Renal pelvis (tissue), 1 donor: ENCODE measurements at regions not wholly inside any gene's neighbourhood (a gene's known extent, or its start where the extent isn't known, plus 50 kb on each side); places are given as distances from the start of the nearest gene placed in this dataset.
"Not testable (repeated sequence)": the region's sequence is repeated elsewhere in the genome, so short reads cannot be mapped to it uniquely, and the experiment has no call there.

Experiments used
- DNase-seq: peaks from one replicate; pipeline ENCODE4 v3.0.0-alpha.2; 2013

DNA sequence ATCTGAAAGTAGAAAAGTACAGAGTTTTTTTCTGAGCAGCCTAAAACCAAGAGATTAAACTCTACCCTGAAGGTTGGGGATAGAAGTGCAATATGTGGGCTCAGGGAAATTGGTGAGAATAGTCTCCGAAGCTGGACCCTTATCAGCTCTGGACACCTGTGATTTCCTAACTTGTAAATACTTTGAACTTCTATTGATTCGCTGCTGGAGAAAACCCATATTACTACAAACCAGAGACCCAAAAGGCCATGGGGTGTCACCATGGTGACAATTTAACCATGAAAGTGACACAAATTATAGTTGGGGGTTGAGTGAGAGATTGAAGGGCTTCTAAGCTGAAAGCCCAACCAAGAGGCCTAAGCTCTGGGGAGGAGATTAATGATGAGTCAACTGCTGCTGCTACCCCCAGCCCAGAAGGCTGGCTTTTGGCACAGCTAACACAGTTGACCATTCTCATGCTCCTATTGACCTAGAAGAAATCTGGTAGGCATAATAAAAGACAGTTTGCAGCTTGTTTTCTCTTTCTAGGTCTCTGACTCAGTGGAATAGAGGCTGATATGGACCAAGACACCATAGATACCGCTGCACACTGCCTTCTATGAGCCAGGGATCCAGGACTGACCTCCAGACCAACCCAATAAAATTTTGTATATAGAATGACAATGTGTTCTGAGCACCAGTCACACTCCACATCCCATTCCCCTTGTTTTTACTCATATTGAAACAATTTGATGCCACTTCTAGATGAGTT lies 131.9 kb upstream of the FNDC3A start:
- no peak for DNase-seq

GRCh38 chr13:48844676-48845075 lies 131.0 kb upstream of the FNDC3A start:
- DNase-seq = no peak

- DNase-seq = no peak
These were observed 126.2 kb upstream of the FNDC3A start for GRCh38 chr13:48849515-48849914.

DNA sequence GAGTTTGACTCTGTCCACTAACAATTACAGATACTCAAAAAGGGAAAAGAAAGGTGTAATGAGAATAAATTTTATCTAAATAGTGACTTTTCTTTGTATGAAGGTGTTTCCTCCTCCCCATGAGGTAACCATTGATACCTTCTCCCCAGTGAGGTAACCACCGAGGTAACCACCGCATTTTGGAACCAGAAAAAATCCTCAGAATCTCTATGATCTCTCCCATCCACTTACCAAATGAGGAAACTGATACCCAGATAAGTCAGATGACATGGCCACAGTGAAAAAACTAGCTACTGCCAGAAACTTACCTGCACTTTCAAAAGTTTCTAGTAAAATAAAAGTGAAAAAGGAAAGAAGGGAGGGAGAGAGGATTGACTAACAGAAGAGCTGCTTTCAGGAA lies 124.0 kb upstream of the FNDC3A start:
- DNase-seq = no peak

DNA sequence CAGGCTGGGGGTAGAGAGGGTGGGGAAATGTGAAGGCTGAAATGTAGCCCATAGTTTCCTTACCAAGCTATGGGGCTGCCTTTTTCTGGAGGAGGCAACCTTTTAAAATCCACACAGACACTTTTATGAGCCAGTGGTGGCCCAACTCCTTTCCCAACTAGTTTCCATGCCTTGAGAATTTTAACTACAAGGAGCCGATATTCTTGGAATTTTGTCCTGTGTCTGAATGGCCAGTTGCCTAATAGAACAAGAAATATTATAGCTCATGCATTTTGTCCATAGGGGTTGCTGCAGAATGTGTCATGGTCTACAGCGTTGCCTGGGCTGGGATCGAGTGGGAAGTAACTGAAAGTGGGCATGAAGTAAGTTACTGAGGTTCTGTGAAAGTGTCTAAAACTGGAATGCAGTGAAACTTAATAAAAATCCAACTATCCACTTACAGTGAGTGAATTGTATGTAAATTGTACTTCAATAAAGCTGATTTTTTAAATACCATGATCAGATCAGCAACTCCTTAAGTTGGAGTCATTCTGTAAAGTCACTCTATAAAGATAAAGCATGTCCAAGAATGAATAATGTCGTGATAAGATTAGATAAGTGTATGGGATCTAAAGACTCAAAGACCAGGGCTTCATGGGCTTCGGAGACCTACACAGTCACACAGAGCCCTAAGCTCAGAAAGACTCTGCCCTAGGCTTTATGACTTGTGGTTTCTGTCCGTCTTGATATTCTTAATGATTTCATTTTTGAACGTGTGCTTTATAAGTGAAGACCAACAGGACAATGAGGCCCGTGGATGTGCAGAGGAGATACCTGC lies 122.6 kb upstream of the FNDC3A start:
- DNase-seq = no peak

GRCh38 chr13:48853728-48854102 lies 122.0 kb upstream of the FNDC3A start:
- DNase-seq = no peak

- no peak for DNase-seq
These were observed 118.1 kb upstream of the FNDC3A start for GRCh38 chr13:48857576-48857975.

DNA sequence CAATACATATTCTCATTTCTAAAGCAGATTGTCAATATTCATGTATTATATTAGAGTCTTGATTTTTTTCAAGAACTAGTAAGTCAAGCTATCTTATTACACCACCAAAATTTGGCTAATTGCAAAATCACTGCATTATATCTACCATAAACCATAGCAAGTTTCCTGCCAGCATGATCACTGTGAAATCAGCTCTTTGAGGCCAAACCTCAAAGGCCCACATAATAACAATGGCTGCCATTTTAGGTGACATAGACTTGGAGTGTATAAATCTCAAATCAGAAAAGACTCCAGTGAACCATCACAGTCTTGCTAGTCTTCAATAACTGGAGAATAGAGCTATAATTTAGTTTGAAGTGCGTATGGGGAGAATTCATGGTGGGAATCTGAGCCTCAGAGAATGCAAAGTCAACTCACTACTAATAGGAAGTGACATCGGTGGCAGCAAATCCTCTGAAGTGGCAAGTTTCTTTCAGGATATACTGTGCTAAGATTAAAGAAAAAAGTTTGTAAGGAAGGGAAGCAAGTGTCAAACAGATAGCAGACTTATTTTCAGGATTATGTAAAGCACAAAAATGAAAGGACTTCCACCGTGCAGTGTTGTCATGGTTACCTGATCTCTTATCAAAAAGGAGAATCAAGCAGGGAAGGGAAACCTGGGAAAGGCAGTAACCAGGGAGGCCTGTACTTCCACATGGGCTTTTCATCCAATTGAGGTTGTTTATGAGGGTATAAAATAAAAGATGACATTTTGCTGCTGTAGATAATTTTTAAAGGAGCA lies 117.4 kb upstream of the FNDC3A start:
- DNase-seq = no peak

DNA sequence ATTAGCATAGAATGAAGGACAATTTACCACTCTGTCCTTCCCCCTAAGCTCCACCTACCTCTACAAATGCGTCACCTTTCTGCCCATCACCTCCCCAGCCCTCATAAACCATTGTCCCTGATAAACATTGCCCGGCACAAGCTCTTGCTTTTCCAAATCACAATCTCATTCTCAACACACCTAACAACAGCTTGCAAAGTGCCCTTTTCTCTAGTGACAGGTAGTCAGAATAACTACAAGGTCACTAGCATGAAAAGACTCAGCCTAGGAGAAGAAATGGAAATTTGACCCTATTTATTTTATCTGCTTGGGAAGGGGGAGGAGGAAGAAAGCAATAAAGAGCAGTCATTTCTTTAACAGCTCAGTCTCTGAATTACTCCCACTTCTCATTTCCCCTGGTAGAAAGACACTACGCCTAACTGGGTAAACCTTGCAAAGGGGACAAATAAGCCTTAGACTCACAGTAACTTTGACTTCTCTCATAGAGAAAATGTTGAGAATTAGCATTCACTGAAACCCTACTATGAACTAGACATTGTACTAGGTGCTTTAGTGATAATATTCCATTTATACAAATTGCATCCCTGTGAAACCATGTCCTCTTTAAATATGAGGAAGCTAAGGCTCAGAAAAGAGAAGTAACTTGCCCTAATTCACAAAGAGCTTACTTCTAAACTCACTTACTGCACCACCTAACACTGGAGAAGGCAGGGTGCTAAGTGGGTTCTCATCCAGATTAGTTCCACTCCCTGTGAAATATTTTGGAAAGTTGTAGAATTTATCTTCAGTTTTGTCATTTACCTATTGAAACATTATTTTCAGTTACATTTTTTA lies 116.2 kb upstream of the FNDC3A start:
- DNase-seq = peak; percentile 62

DNA sequence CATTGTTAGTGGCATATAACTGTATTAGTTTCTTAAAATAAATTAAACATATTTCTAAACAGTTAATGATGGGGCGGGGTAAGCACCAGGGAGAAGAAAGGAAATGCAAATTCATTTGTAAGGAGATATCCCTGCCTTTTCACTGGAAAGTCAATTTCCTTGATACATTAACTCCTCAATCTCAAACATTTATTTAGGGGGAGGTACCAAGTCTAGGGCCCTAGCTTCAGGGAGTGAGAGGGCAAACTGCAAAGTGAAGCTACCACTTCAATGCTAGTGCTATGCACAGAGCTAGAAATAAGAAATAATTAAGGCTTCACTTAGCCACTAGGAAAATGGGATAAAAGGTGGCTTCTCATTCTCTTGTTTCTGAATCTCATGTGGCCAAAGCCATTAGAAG lies 115.3 kb upstream of the FNDC3A start:
- DNase-seq = no peak

DNA sequence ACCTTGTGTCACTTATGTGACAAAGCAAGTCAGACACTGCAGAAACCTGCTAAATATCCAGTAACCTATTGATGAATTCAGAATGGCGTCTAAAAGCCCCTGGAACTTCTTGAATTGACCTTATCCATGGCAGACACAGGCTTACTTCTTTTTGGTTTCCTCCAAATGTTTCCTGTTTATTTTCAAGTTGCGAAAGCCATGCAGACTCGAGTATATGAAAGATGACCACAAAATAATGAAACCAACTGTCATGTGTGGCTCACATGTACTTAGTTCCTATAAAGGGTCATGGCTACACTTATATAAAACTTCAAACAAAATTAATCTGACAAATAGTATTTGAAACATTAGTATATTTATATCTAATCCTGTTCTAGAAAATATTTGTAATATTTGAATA lies 113.1 kb upstream of the FNDC3A start:
- no peak for DNase-seq

DNA sequence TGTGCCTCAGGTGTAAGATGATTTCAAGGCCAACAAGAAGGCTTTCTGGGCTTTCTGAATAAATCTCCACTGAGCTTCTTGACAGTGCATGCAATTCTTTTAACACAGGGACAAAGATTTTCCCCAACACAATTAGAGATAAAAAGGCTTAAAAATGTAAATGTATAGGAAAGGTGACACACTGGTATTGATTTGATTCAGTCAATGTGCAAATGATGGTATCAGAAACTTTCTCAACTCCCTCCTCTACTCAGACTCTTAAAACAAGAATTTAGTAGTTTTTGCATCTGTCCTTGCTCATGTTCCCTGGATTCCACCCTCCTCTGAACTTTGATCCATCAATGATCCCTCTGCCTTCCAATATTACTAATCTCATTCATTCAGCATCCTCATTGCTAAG lies 111.6 kb upstream of the FNDC3A start:
- DNase-seq = no peak

DNA sequence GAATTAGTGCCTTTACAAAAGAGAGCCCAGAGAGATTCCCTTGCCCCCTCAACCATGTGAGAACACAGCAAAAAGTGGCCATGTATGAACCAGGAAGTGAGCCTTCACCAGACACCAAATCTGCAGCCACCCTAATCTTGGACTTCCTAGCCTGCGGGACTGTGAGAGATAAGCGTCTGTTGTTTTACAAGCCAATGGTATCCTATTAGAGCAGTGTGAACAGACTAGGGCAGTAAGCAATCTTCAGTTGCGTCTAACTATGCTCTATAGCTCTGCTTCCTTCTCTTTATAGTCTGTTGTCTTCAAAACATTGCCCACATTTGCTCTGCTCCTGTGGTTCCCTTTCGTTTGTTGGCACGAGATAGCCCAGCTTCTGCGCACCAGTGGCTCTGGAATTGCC lies 109.5 kb upstream of the FNDC3A start:
- DNase-seq = no peak

DNA sequence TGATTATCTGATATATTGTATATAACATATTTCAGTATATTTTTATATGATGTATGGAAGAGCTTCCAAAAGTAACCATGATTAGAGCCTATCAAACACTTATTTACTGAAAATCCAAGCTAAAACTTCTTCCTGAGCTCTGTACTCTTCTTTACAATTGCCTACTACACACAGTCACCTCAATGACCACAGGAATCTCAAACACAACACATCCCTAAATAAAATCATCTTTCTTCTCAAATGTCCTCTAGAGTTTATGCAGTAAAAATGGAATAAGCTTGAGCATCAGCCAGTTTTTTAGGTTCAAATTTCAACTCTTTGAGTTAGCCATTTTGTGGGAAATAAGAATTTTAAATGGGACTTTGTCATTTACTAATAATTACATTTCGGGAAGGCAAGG lies 102.6 kb upstream of the FNDC3A start:
- no peak for DNase-seq

DNA sequence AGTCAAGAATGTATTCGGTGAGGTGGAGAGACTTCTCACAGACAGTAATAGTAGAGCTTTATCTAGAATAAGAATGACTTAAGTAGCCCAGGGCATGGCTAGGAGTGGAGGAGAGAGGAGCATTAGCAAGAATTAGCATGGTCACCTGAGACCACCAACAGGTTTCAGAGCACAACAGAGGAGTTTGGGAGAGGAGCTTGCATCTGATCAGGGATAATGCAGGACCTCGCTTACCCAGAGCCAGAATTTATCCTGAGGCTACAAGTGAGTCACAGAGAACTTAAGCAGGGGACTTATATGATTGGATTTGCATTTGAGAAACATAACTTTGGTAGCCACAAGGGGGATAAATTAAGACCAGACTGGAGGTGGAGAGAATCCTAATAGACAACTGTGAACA lies 102.1 kb upstream of the FNDC3A start:
- no peak for DNase-seq

DNA sequence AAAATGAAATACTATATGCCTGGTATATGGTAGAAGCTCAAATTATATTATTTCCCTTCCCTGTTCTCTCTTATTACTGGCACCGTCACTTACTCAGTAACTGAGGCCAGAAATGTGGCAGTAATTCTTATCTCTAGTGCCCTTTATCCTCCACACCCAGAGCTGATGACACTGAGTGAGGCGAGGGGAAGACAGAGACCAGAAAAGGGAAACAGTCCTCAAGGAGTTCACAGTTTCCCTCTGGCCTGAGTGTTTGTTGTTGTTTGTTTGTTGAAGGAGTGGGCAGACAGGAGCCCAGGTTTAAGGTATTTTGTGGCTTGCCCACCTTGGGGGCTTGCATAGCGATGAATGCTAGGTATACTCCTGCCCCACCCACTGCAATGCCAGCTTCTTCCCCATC lies 101.5 kb upstream of the FNDC3A start:
- DNase-seq = no peak

GRCh38 chr13:48875047-48875446 lies 100.7 kb upstream of the FNDC3A start:
- no peak for DNase-seq

DNA sequence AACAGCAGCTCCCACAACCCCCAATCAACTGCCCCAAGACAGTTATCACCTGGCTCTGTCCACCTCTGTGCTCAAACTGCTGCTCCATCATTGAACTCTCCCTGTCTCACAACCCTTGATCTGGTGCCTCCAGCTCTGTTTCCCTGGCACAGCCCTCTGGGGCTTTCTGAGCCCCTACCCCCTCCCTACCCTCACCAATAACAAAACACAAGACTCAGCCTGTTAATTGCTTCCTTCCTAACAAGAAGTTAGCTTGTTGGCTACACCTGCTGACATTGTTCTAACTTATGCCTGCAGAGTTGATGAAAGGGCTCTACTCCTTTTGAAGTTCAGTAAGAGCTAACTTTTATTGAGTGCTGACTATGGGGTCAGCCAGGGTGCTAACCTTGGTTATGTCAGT lies 99.4 kb upstream of the FNDC3A start:
- no peak for DNase-seq

GRCh38 chr13:48879432-48879831 lies 96.3 kb upstream of the FNDC3A start:
- no peak for DNase-seq

DNA sequence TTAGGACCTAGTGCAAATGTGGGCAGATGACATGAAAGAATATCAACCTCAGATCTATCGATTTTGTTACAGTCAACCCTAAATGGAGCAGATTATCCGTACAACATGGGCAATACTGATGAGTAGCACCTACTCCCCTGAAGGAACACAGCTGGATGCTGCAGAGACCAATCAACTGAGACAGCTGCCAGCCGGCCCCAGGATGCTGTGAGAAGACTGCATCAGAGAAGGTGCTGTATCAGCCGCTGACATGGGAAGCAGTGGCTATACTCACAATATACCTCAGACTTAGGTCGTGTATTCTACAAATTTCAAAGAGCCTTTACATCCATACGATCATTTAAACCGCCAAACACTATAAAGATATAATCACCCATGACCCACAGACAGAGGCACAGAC lies 95.9 kb upstream of the FNDC3A start:
- DNase-seq = no peak

DNA sequence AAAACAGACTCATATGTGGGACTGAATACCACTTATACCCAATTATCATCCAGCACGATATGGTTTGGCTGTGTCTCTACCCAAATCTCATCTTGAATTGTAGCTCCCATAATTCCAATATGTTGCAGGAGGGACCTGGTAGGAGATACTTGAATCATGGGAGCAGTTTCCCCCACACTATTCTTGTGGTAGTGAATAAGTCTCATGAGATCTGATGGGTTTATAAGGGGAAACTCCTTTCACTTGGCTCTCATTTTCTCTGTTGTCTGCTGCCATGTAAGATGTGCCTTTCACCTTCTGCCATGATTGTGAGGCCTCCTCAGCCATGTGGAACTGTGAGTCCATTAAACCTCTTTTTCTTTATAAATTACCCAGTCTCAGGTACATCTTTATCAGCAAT lies 91.9 kb upstream of the FNDC3A start:
- not testable (repeated sequence) for DNase-seq

- DNase-seq = no peak
These were observed 90.7 kb upstream of the FNDC3A start for GRCh38 chr13:48885027-48885395.
